COLO668 (cell line): ENCODE measurements at regions not wholly inside any gene's neighbourhood (a gene's known extent, or its start where the extent isn't known, plus 50 kb on each side); places are given as distances from the start of the nearest gene placed in this dataset.
"Not testable (repeated sequence)": the region's sequence is repeated elsewhere in the genome, so short reads cannot be mapped to it uniquely, and the experiment has no call there.

Experiments used
- DNase-seq: peaks from one replicate; lab custom pipeline; 2025; ENCODE audit not compliant: unreplicated experiment; lab: John Stamatoyannopoulos, UW

- DNase-seq = peak; percentile 76
Observed at GRCh38 chr14:89572596-89573398, 155.8 kb upstream of the FOXN3 start.

- DNase-seq = no peak
Observed at GRCh38 chr14:89571491-89571890, 154.5 kb upstream of the FOXN3 start.

GRCh38 chr14:89566644-89567415 is 149.8 kb upstream of the FOXN3 start:
- no peak for DNase-seq

GRCh38 chr14:89566180-89566579 is 149.1 kb upstream of the FOXN3 start:
- DNase-seq = no peak

GRCh38 chr14:89565607-89566006 is 148.6 kb upstream of the FOXN3 start:
- DNase-seq = no peak

- DNase-seq = no peak
Observed at GRCh38 chr14:89564989-89565388, 148.0 kb upstream of the FOXN3 start.

- DNase-seq = no peak
Observed at GRCh38 chr14:89564286-89564957, 147.4 kb upstream of the FOXN3 start.

- DNase-seq = peak; percentile 53
Observed at GRCh38 chr14:89563471-89563870, 146.4 kb upstream of the FOXN3 start.

GRCh38 chr14:89551955-89552354 is 134.9 kb upstream of the FOXN3 start:
- DNase-seq = no peak

GRCh38 chr14:89551432-89551831 is 134.4 kb upstream of the FOXN3 start:
- no peak for DNase-seq

GRCh38 chr14:89550821-89551220 is 133.8 kb upstream of the FOXN3 start:
- DNase-seq = no peak

GRCh38 chr14:89549381-89550125 is 132.5 kb upstream of the FOXN3 start:
- no peak for DNase-seq

- not testable (repeated sequence) for DNase-seq
Observed at GRCh38 chr14:89547047-89547446, 130.0 kb upstream of the FOXN3 start.

- no peak for DNase-seq
Observed at GRCh38 chr14:89544636-89545301, 127.7 kb upstream of the FOXN3 start.

GRCh38 chr14:89543425-89543790 is 126.4 kb upstream of the FOXN3 start:
- no peak for DNase-seq

GRCh38 chr14:89542786-89543424 is 125.9 kb upstream of the FOXN3 start:
- DNase-seq = no peak

GRCh38 chr14:89540830-89541470 is 123.9 kb upstream of the FOXN3 start:
- DNase-seq = no peak

GRCh38 chr14:89540009-89540829 is 123.2 kb upstream of the FOXN3 start:
- no peak for DNase-seq

GRCh38 chr14:89537911-89538310 is 120.9 kb upstream of the FOXN3 start:
- no peak for DNase-seq
